ENCODE measurements at regions not wholly inside any gene's neighbourhood (a gene's known extent, or its start where the extent isn't known, plus 50 kb on each side); places are given as distances from the start of the nearest gene placed in this dataset.

DNA sequence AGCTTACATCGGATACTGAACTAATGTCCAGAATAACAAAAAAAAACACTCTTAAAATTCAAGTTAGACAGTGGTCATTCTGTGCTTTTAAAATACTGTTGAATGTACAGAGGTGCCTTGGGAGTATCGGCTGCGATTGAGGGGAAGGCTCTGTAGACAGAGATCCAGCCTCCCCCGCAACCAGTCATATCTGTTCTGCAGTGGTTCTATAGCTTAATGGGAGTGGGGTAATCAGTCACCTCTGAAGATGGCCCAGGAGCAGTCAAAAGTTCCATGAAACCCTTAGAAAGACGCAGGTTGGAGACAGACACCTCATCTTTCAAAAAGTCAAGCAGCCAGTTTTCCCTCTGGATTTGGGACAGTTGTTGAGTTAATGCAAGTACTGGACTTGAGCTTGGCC, 1486.6 kb upstream of the TMEM132C start:
- Histone ChIP-seq H3K27me3 (no peaks in the 10 kb centered on the region), H3K27ac (no peak overlapping the region), H3K4me1 (no peaks in the 10 kb centered on the region), H3K9me3 (no peaks in the 10 kb centered on the region), H3K4me3 (no peak overlapping the region), H3K36me3 (no peaks in the 10 kb centered on the region)
- no peak for DNase-seq
- no peak for TF ChIP-seq POLR2A (IDR thresholded peaks at IDR 0.05)
- TF ChIP-seq, protein P1, sequence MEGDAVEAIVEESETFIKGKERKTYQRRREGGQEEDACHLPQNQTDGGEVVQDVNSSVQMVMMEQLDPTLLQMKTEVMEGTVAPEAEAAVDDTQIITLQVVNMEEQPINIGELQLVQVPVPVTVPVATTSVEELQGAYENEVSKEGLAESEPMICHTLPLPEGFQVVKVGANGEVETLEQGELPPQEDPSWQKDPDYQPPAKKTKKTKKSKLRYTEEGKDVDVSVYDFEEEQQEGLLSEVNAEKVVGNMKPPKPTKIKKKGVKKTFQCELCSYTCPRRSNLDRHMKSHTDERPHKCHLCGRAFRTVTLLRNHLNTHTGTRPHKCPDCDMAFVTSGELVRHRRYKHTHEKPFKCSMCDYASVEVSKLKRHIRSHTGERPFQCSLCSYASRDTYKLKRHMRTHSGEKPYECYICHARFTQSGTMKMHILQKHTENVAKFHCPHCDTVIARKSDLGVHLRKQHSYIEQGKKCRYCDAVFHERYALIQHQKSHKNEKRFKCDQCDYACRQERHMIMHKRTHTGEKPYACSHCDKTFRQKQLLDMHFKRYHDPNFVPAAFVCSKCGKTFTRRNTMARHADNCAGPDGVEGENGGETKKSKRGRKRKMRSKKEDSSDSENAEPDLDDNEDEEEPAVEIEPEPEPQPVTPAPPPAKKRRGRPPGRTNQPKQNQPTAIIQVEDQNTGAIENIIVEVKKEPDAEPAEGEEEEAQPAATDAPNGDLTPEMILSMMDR (IDR thresholded peaks at IDR 0.05): no peak

- DNase-seq: no peak
- Histone ChIP-seq H3K27me3 (no peaks in the 10 kb centered on the region), H3K36me3 (no peaks in the 10 kb centered on the region), H3K4me3 (no peak overlapping the region), H3K4me1 (no peaks in the 10 kb centered on the region), H3K9me3 (no peaks in the 10 kb centered on the region), H3K27ac (no peak overlapping the region)
- no peak for TF ChIP-seq POLR2A (IDR thresholded peaks at IDR 0.05)
- TF ChIP-seq, protein P1 (IDR thresholded peaks at IDR 0.05): no peak
Observed at GRCh38 chr12:126781593-126781992, 1485.4 kb upstream of the TMEM132C start.

GRCh38 chr12:126782083-126782482, 1484.9 kb upstream of the TMEM132C start:
- TF ChIP-seq POLR2A (IDR thresholded peaks at IDR 0.05): no peak
- TF ChIP-seq, protein P1 (IDR thresholded peaks at IDR 0.05): no peak
- no peak for DNase-seq
- H3K27ac ChIP-seq: no peak overlapping the region
- no peaks in the 10 kb centered on the region for H3K9me3 ChIP-seq
- no peaks in the 10 kb centered on the region for H3K36me3 ChIP-seq
- H3K4me3 ChIP-seq: no peak overlapping the region
- H3K4me1 ChIP-seq: no peaks in the 10 kb centered on the region
- H3K27me3 ChIP-seq: no peaks in the 10 kb centered on the region

- Histone ChIP-seq H3K9me3 (no peaks in the 10 kb centered on the region), H3K4me1 (no peaks in the 10 kb centered on the region), H3K36me3 (no peaks in the 10 kb centered on the region), H3K27ac (no peak overlapping the region), H3K27me3 (no peaks in the 10 kb centered on the region), H3K4me3 (no peak overlapping the region)
- no peak for TF ChIP-seq POLR2A (IDR thresholded peaks at IDR 0.05)
- TF ChIP-seq, protein P1 (IDR thresholded peaks at IDR 0.05): peak in 5 of 6 experiments; percentile 6 to 44 (median 36)
- DNase-seq: peak in 2 of 3 donors; percentile 34 to 65
Observed at GRCh38 chr12:126784328-126784921, 1482.5 kb upstream of the TMEM132C start.

- no peak for DNase-seq
- no peaks in the 10 kb centered on the region for H3K36me3 ChIP-seq
- H3K27ac ChIP-seq: no peak overlapping the region
- no peaks in the 10 kb centered on the region for H3K9me3 ChIP-seq
- H3K4me1 ChIP-seq: no peaks in the 10 kb centered on the region
- H3K27me3 ChIP-seq: no peaks in the 10 kb centered on the region
- no peak overlapping the region for H3K4me3 ChIP-seq
- TF ChIP-seq, protein P1 (IDR thresholded peaks at IDR 0.05): no peak
- no peak for TF ChIP-seq POLR2A (IDR thresholded peaks at IDR 0.05)
Observed at GRCh38 chr12:126789963-126790362, 1477.0 kb upstream of the TMEM132C start.

DNA sequence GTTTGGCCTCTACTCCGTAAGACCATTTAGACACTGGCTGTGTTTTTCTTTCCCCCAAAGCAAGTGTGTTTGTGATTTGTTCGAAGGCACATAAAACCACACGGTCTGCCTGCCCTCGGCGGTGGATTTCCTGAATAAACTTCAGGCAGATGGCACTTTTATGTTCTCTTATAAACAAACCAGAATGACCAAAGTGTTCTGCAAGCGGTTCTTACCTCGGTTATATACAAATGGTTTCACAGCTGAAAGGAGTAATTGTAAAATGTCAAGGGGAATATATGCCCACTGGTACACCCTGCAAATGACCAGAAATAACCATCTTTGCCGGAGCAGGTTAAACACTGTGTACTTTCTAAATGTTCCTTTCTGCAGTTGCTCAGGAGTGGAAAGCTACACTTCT, 1475.8 kb upstream of the TMEM132C start:
- H3K4me1 ChIP-seq: no peaks in the 10 kb centered on the region
- no peak for DNase-seq
- no peaks in the 10 kb centered on the region for H3K9me3 ChIP-seq
- H3K27me3 ChIP-seq: no peaks in the 10 kb centered on the region
- no peak overlapping the region for H3K4me3 ChIP-seq
- no peak for TF ChIP-seq POLR2A (IDR thresholded peaks at IDR 0.05)
- TF ChIP-seq, protein P1 (IDR thresholded peaks at IDR 0.05): no peak
- no peak overlapping the region for H3K27ac ChIP-seq
- H3K36me3 ChIP-seq: no peaks in the 10 kb centered on the region
